Gastrocnemius medialis (tissue), 4 donors: ENCODE measurements at regions not wholly inside any gene's neighbourhood (a gene's known extent, or its start where the extent isn't known, plus 50 kb on each side); places are given as distances from the start of the nearest gene placed in this dataset.

Experiments
- CTCF ChIP-seq, 5 experiments: fragments of 450-650 bp in 3 of 5; fragments of 200-600 bp in 2 of 5; sonication (generic) in 2 of 5; IDR thresholded peaks in 4 of 5; conservative IDR thresholded peaks in 1 of 5; 1 replicate in 4 of 5; 2 replicates in 1 of 5; pipeline ENCODE4 v1.5.1; 2016 to 2019; ENCODE audit warnings: antibody characterized with exemption in 5 of 5, mild to moderate bottlenecking in 3 of 5, moderate library complexity in 3 of 5
- POLR2A ChIP-seq, 2 donors: fragments of 450-650 bp; IDR thresholded peaks; one replicate each; pipeline ENCODE4 v1.6.1; 2017; ENCODE audit warnings: antibody characterized with exemption in 2 of 2, mild to moderate bottlenecking in 2 of 2, moderate library complexity in 2 of 2

DNA sequence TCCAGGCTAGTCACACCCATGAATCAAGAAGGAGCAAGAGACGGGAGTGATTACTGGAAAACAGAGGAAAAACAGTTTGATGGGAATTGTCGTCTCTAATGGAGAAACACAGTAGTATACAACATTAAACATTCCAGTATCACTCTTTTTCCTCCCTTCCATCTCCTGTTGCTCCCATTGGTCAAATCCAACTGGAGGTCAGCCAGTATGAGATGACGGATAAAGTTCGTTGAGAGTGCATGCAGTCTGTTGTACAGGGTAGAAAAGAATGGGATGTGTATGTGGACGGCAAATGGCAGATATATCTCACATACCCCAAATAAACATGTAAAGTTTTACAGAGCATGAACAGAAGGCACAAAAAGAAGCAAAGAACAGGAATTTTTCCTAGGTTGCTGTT is 221.9 kb upstream of the TNP1 start:
- no peak for TF ChIP-seq CTCF (IDR thresholded peaks at IDR 0.05 in 4 of 5, conservative IDR thresholded peaks at IDR 0.05 in 1 of 5)
- no peak for TF ChIP-seq POLR2A (IDR thresholded peaks at IDR 0.05)
